IMR-90 (cell line): ENCODE measurements at regions not wholly inside any gene's neighbourhood (a gene's known extent, or its start where the extent isn't known, plus 50 kb on each side); places are given as distances from the start of the nearest gene placed in this dataset.

ENCODE experiments used
- ATAC-seq: fragments of 200-7000 bp; cut with Tn5 transposase; 2 replicates; pipeline ENCODE4 v1.9.1; 2020; ENCODE audit warnings: low read depth, mild to moderate bottlenecking, moderate library complexity
- BruUV-seq: library from RNA; stranded (reverse); fragments of 400-500 nt; replicated peaks from 2 replicates; lab custom pipeline; 2021; lab: Mats Ljungman, UMichigan
- CTCF ChIA-PET: fragments of 300-600 bp; formaldehyde crosslinking; extraction: SDS; loops from one replicate; lab custom pipeline; 2021; ENCODE audit warnings: antibody characterized with exemption; lab: Yijun Ruan, JAX
- POLR2A ChIA-PET: fragments of 300-600 bp; sonication (Branson Sonifier 250); formaldehyde crosslinking; loops from one replicate; lab custom pipeline; 2022; ENCODE audit warnings: antibody characterized with exemption; ENCODE audit not compliant: unreplicated experiment; lab: Charles Lee
- DNase-seq: peaks from one replicate; pipeline ENCODE4 v3.0.0; 2013
- H2AFZ ChIP-seq: replicated peaks from 2 replicates; pipeline ENCODE3; 2013; ENCODE audit warnings: low read length, mild to moderate bottlenecking; ENCODE audit not compliant: poor library complexity
- H2AK5ac ChIP-seq: 2 replicates; pipeline ENCODE4 v1.6.1; 2013; ENCODE audit warnings: low read depth, low read length, inconsistent platforms
- H2AK9ac ChIP-seq: replicated peaks from 2 replicates; pipeline ENCODE3; 2013; ENCODE audit warnings: mild to moderate bottlenecking, low read depth, low read length, moderate library complexity; ENCODE audit not compliant: poor library complexity
- H2BK120ac ChIP-seq: 2 replicates; pipeline ENCODE4 v1.6.1; 2013; ENCODE audit warnings: low read depth, low read length, inconsistent platforms
- H2BK15ac ChIP-seq: 3 replicates; pipeline ENCODE4 v1.6.1; 2013; ENCODE audit warnings: low read depth, low read length, inconsistent platforms
- H2BK20ac ChIP-seq: 2 replicates; pipeline ENCODE4 v1.6.1; 2013; ENCODE audit warnings: low read depth, mild to moderate bottlenecking, inconsistent platforms, low read length, moderate library complexity
- H2BK5ac ChIP-seq: 2 replicates; pipeline ENCODE4 v1.6.1; 2013; ENCODE audit warnings: mild to moderate bottlenecking, low read depth, low read length, inconsistent platforms; ENCODE audit not compliant: poor library complexity, severe bottlenecking
- H3K14ac ChIP-seq: replicated peaks from 2 replicates; pipeline ENCODE4 v1.6.1; 2013; ENCODE audit warnings: low read depth, low read length, inconsistent platforms
- H3K18ac ChIP-seq: 2 replicates; pipeline ENCODE4 v1.6.1; 2013; ENCODE audit warnings: low read depth, low read length, control low read depth
- H3K23ac ChIP-seq: 2 replicates; pipeline ENCODE4 v1.6.1; 2013; ENCODE audit warnings: low read depth, low read length, inconsistent platforms
- H3K27ac ChIP-seq: 2 replicates; pipeline ENCODE4 v1.5.1; 2013; ENCODE audit warnings: mild to moderate bottlenecking, control low read depth, low read length; ENCODE audit not compliant: insufficient read depth
- H3K27me3 ChIP-seq: 2 replicates; pipeline ENCODE4 v1.6.1; 2013; ENCODE audit warnings: low read length; ENCODE audit not compliant: control insufficient read depth, insufficient read depth
- H3K36me3 ChIP-seq: 2 replicates; pipeline ENCODE4 v1.6.1; 2013; ENCODE audit warnings: low read length, mixed read lengths; ENCODE audit not compliant: control insufficient read depth, insufficient read depth
- H3K4ac ChIP-seq: 2 replicates; pipeline ENCODE4 v1.6.1; 2013; ENCODE audit warnings: low read depth, low read length, inconsistent platforms
- H3K4me1 ChIP-seq: 2 replicates; pipeline ENCODE4 v1.6.1; 2013; ENCODE audit warnings: low read length, mixed read lengths; ENCODE audit not compliant: control insufficient read depth, insufficient read depth
- H3K4me2 ChIP-seq: 2 replicates; pipeline ENCODE4 v1.6.1; 2013; ENCODE audit warnings: low read depth, mild to moderate bottlenecking, control low read depth, low read length, moderate library complexity
- H3K4me3 ChIP-seq: 2 replicates; pipeline ENCODE4 v1.5.1; 2013; ENCODE audit warnings: low read depth, mild to moderate bottlenecking, control low read depth, low read length, moderate library complexity; ENCODE audit not compliant: insufficient read depth
- H3K56ac ChIP-seq: 2 replicates; pipeline ENCODE4 v1.6.1; 2013; ENCODE audit warnings: low read length, inconsistent platforms; ENCODE audit not compliant: insufficient read depth; ENCODE audit errors: extremely low read depth
- H3K79me1 ChIP-seq, 2 experiments: 2 replicates each; pipeline ENCODE4 v1.6.1; 2013; ENCODE audit warnings: low read length in 2 of 2, inconsistent platforms in 1 of 2, low read depth in 1 of 2
- H3K9ac ChIP-seq: 2 replicates; pipeline ENCODE4 v1.6.1; 2013; ENCODE audit warnings: low read depth, low read length, control low read depth
- H3K9me1 ChIP-seq: 2 replicates; pipeline ENCODE4 v1.6.1; 2013; ENCODE audit warnings: low read length, inconsistent platforms; ENCODE audit not compliant: insufficient read depth
- H3K9me3 ChIP-seq: 2 replicates; pipeline ENCODE4 v1.6.1; 2013; ENCODE audit warnings: low read length; ENCODE audit not compliant: control insufficient read depth, insufficient read depth
- H4K20me1 ChIP-seq: 2 replicates; pipeline ENCODE4 v1.6.1; 2013; ENCODE audit warnings: low read length, inconsistent platforms; ENCODE audit not compliant: insufficient read depth
- H4K5ac ChIP-seq: 2 replicates; pipeline ENCODE4 v1.6.1; 2013; ENCODE audit warnings: mild to moderate bottlenecking, low read depth, low read length, control low read depth
- H4K8ac ChIP-seq, 2 experiments: 2 replicates each; pipeline ENCODE4 v1.6.1; 2013; ENCODE audit warnings: low read depth in 2 of 2, low read length in 2 of 2, control low read depth in 1 of 2, inconsistent platforms in 1 of 2
- H4K91ac ChIP-seq: 2 replicates; pipeline ENCODE4 v1.6.1; 2013; ENCODE audit warnings: low read depth, low read length, inconsistent platforms; ENCODE audit not compliant: insufficient read depth
- BHLHE40 ChIP-seq: fragments of 150-350 bp; IDR thresholded peaks from 2 replicates; pipeline ENCODE4 v1.6.1; 2016; ENCODE audit warnings: mild to moderate bottlenecking, low read depth, low read length
- CHD1 ChIP-seq: IDR thresholded peaks from 2 replicates; pipeline ENCODE4 v1.6.1; 2012; ENCODE audit warnings: low read depth, low read length, improper control_type of control experiment
- FOS ChIP-seq: fragments of 150-350 bp; IDR thresholded peaks from 2 replicates; pipeline ENCODE4 v1.6.1; 2016; ENCODE audit warnings: low read depth, low read length
- MAZ ChIP-seq: IDR thresholded peaks from 2 replicates; pipeline ENCODE4 v1.6.1; 2012; ENCODE audit warnings: low read depth, mild to moderate bottlenecking, low read length, improper control_type of control experiment, moderate library complexity, borderline replicate concordance
- MXI1 ChIP-seq: IDR thresholded peaks from 2 replicates; pipeline ENCODE4 v1.6.1; 2012; ENCODE audit warnings: low read depth, mild to moderate bottlenecking, low read length, moderate library complexity, borderline replicate concordance
- NFE2L2 ChIP-seq: fragments of 150-350 bp; IDR thresholded peaks from 2 replicates; pipeline ENCODE4 v1.6.1; 2016; ENCODE audit warnings: low read depth, mild to moderate bottlenecking, low read length
- RAD21 ChIP-seq: IDR thresholded peaks from 2 replicates; pipeline ENCODE4 v1.6.1; 2012; ENCODE audit warnings: low read length, improper control_type of control experiment
- RCOR1 ChIP-seq: IDR thresholded peaks from 2 replicates; pipeline ENCODE4 v1.6.1; 2012; ENCODE audit warnings: mild to moderate bottlenecking, low read length, improper control_type of control experiment; ENCODE audit not compliant: insufficient replicate concordance
- RFX5 ChIP-seq: IDR thresholded peaks from 2 replicates; pipeline ENCODE4 v1.8.0; 2012; ENCODE audit warnings: low read depth, mild to moderate bottlenecking, low read length, moderate library complexity
- SMC3 ChIP-seq: fragments of 150-350 bp; IDR thresholded peaks from 2 replicates; pipeline ENCODE4 v1.6.1; 2016; ENCODE audit warnings: low read depth, mild to moderate bottlenecking, antibody characterized with exemption, low read length, moderate library complexity
- WGBS, 2 experiments: methylation state at CpG; one replicate each; pipeline versions ENCODE4 v1.1.5 to v1.1.7; 2013; ENCODE audit warnings: missing lambda C conversion rate in 2 of 2; ENCODE audit not compliant: insufficient read length in 1 of 2; ENCODE audit errors: extremely low coverage in 2 of 2; 5-methylcytosine and 5-hydroxymethylcytosine counted together
- dilution Hi-C: fragments of 300-500 bp; cut with HindIII; formaldehyde crosslinking; loops from one replicate; pipeline ENCODE4 v1.14.3; 2018; ENCODE audit warnings: low sequenced_read_pairs; ENCODE audit not compliant: unreplicated experiment
- in situ Hi-C: fragments of 300-500 bp; cut with MboI; formaldehyde crosslinking; loops from 3 replicates; pipeline ENCODE4 v1.14.3; 2019; ENCODE audit warnings: low sequenced_read_pairs, inconsistent platforms, mixed read lengths
- intact Hi-C: fragments of 100-400 bp; cut with micrococcal nuclease; formaldehyde crosslinking; loops from 2 replicates; pipeline ENCODE4 v1.10.0; 2022
- TF ChIP-seq, protein P1 (sequence below): fragments of 150-350 bp; IDR thresholded peaks from 2 replicates; pipeline ENCODE4 v1.6.1; 2017; ENCODE audit warnings: mild to moderate bottlenecking, antibody characterized with exemption, low read length, low read depth

DNA sequence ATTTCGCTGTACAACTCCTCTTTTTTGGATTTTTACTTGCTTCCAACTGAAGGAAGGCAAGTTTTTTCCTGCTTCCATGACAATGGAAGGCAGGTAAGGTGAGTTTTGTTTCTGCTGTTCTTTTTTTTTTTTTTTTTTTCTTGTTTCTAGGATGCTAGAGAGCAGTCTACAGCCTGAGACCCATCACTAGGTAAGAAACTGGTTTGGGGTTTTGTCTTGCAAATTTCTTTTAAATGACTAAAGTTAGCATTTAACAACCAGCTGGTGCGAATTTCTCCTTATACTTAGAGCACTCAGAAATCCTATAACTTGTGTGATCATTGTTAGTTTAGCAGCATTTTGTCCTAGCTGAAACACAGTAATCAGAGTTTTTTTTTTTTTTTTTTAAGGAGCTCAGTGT lies 378.4 kb upstream of the CNKSR2 start:
- Histone ChIP-seq H3K9me3 (no peaks in the 10 kb centered on the region), H3K18ac (no peak overlapping the region), H2AFZ (no peak overlapping the region), H4K8ac (no peak overlapping the region), H3K56ac (no peak overlapping the region), H4K20me1 (no peaks in the 10 kb centered on the region), H3K9me1 (no peaks in the 10 kb centered on the region), H2BK20ac (no peak overlapping the region), H2AK9ac (no peak overlapping the region), H2BK15ac (no peak overlapping the region), H3K4ac (no peak overlapping the region), H3K27me3 (no peaks in the 10 kb centered on the region), H3K79me1 (no peaks in the 10 kb centered on the region), H3K27ac (no peak overlapping the region), H3K4me1 (no peaks in the 10 kb centered on the region), H3K4me3 (no peak overlapping the region), H3K36me3 (no peaks in the 10 kb centered on the region), H2AK5ac (no peak overlapping the region), H2BK5ac (no peak overlapping the region), H3K14ac (no peak overlapping the region), H3K4me2 (no peak overlapping the region), H2BK120ac (no peak overlapping the region), H3K9ac (no peak overlapping the region), H3K23ac (no peak overlapping the region), H4K91ac (no peak overlapping the region), H4K5ac (no peak overlapping the region)
- ChIA-PET POLR2A (interaction anchor here (0.6 kb wide), 1 partner anchor 244 kb away, joined by 6 read pairs; no protein-coding TSS in a partner anchor), CTCF (interaction anchor here (0.6 kb wide), 2 partner anchors 18 to 20 kb away, joined by 3 to 7 read pairs; no protein-coding TSS in a partner anchor)
- ATAC-seq = no peak
- BruUV-seq = no TSS peak
- dilution Hi-C loops (no loop called here), in situ Hi-C loops (no loop called here), intact Hi-C loops (no loop called here)
- no peak for DNase-seq
- TF ChIP-seq RCOR1 (no peak), NFE2L2 (no peak), CHD1 (no peak), MXI1 (no peak), FOS (no peak), SMC3 (no peak), MAZ (no peak), RAD21 (no peak), RFX5 (no peak), BHLHE40 (no peak)
- TF ChIP-seq, protein P1, sequence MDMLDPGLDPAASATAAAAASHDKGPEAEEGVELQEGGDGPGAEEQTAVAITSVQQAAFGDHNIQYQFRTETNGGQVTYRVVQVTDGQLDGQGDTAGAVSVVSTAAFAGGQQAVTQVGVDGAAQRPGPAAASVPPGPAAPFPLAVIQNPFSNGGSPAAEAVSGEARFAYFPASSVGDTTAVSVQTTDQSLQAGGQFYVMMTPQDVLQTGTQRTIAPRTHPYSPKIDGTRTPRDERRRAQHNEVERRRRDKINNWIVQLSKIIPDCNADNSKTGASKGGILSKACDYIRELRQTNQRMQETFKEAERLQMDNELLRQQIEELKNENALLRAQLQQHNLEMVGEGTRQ = no peak
- WGBS, 2 experiments = no CpG with 5 or more reads among the region's 2 CpGs
